ENCODE measurements at regions not wholly inside any gene's neighbourhood (a gene's known extent, or its start where the extent isn't known, plus 50 kb on each side); places are given as distances from the start of the nearest gene placed in this dataset.

DNA sequence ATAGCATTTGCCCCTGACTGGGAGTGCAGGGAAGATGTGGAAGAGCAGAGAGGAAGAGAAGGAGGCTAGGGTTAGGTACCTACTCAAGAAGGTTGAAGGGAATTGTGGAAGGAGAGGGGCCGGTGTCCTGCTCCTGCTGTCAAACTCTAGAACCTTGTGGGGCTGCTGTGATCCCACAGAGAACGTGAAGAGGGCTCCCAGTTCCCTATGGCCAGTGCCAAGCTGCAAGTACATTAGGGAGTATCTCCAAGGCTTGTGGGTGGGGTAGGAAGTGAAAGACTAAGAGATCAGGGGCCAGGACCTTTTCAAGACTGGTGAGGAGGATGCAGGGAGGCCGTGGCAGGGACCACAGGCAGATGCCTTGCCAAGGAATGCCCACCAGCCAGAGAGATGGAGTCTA is 263.4 kb downstream of the CDH26 start:
- no peak for TF ChIP-seq CTCF (IDR thresholded peaks at IDR 0.05; ENCODE audit: insufficient read depth, low read length, severe bottlenecking)
- DNase-seq (ENCODE audit: low read depth) (no peak), FAIRE-seq (no peak)
- H3K4me3 ChIP-seq (ENCODE audit: low read depth, low read length): no peak overlapping the region
- H3K36me3 ChIP-seq (ENCODE audit: control insufficient read depth, insufficient read depth, low read length): no peaks in the 10 kb centered on the region
- H3K27me3 ChIP-seq (ENCODE audit: control insufficient read depth, insufficient read depth, low read length): no peaks in the 10 kb centered on the region

DNA sequence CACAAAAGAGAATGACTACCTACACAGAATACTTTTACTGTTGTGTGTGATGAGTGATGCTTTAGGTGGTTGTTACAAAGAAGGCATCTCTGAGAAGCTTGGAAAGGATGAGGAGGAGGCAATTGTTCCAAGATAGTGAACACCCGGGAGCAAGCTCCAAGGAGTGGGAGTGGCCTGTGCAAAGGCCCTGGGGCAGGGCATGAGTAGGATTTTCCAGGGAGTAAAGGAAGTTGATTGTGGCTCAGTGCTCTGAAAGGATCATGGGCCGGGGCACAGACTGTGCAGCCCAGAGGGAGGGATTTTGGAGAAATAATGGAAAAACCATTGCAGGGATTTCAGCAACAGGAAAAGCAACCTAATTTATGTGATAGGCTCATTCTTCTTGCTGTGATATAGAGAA is 264.3 kb downstream of the CDH26 start:
- Histone ChIP-seq H3K4me3 (ENCODE audit: low read depth, low read length) (no peak overlapping the region), H3K36me3 (ENCODE audit: control insufficient read depth, insufficient read depth, low read length) (no peaks in the 10 kb centered on the region), H3K27me3 (ENCODE audit: control insufficient read depth, insufficient read depth, low read length) (no peaks in the 10 kb centered on the region)
- DNase-seq (ENCODE audit: low read depth) (no peak), FAIRE-seq (no peak)
- no peak for TF ChIP-seq CTCF (IDR thresholded peaks at IDR 0.05; ENCODE audit: insufficient read depth, low read length, severe bottlenecking)

DNA sequence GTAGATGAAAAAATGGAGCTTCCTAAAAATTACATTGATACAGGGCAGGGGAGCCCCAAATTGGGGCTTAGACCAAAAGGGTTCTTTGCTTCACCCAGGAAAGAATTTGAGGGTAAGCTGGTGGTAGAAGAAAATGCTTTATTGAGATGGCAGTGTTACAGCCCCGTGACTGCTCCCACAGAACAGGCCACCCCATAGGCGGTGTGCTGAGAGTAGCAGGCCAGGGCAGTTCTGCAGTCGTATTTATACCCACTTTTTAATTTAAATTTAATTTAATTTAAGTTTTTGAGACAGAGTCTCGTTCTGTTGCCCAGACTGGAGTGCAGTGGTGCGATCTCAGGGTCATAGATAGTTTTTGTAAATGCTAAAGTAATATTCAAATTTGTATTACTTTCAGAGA is 265.0 kb downstream of the CDH26 start:
- H3K36me3 ChIP-seq (ENCODE audit: control insufficient read depth, insufficient read depth, low read length): no peaks in the 10 kb centered on the region
- no peak for TF ChIP-seq CTCF (IDR thresholded peaks at IDR 0.05; ENCODE audit: insufficient read depth, low read length, severe bottlenecking)
- no peak overlapping the region for H3K4me3 ChIP-seq (ENCODE audit: low read depth, low read length)
- no peak for DNase-seq (ENCODE audit: low read depth)
- FAIRE-seq: no peak
- H3K27me3 ChIP-seq (ENCODE audit: control insufficient read depth, insufficient read depth, low read length): no peaks in the 10 kb centered on the region

DNA sequence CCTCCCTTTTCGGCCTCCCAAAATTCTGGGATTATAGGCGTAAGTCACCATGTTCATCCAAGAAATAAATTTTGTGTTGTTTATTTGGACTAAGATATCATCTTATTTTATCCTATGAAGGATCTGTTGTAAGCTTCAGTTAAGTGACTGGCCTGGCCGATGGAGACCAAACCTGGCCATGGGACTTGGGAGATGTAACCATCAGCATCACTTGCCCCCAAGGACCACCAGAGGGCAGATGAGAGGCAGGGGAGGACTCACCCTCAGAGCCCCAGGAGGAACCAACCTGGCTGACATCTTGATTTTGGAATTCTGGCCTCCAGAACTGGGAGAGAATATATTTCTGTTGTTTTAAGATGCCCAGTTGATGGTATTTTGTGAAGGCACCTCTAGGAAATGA is 266.7 kb downstream of the CDH26 start:
- peak; percentile 36 for TF ChIP-seq CTCF (IDR thresholded peaks at IDR 0.05; ENCODE audit: insufficient read depth, low read length, severe bottlenecking)
- peak; percentile 12 for DNase-seq (ENCODE audit: low read depth)
- Histone ChIP-seq H3K4me3 (ENCODE audit: low read depth, low read length) (no peak overlapping the region), H3K36me3 (ENCODE audit: control insufficient read depth, insufficient read depth, low read length) (no peaks in the 10 kb centered on the region), H3K27me3 (ENCODE audit: control insufficient read depth, insufficient read depth, low read length) (no peaks in the 10 kb centered on the region)
- FAIRE-seq: no peak

DNA sequence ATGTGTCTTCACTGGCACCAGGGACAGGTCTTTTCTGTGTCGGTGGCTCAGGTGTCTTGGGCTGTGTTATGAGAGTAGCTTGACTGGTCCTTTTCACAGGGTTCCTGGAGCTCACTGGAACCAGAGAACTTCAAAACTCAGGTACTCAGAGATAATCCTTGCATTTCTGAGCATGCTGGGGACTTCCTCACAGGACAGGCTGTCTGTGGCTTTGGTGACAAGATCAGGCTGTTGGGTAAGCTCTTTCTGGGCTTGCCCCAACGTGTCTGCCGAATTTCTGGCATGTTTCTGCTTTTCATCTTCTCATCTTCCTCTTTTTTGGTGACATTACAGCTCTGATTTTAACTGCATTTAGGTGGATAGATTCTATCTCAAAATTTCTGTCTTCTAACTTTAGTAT is 270.0 kb downstream of the CDH26 start:
- TF ChIP-seq CTCF (IDR thresholded peaks at IDR 0.05; ENCODE audit: insufficient read depth, low read length, severe bottlenecking): no peak
- Histone ChIP-seq H3K36me3 (ENCODE audit: control insufficient read depth, insufficient read depth, low read length) (no peaks in the 10 kb centered on the region), H3K4me3 (ENCODE audit: low read depth, low read length) (no peak overlapping the region), H3K27me3 (ENCODE audit: control insufficient read depth, insufficient read depth, low read length) (no peaks in the 10 kb centered on the region)
- peak; percentile 9 for DNase-seq (ENCODE audit: low read depth)
- FAIRE-seq: no peak

- no peak for DNase-seq (ENCODE audit: low read depth)
- no peak overlapping the region for H3K4me3 ChIP-seq (ENCODE audit: low read depth, low read length)
- H3K27me3 ChIP-seq (ENCODE audit: control insufficient read depth, insufficient read depth, low read length): no peaks in the 10 kb centered on the region
- no peak for FAIRE-seq
- no peak for TF ChIP-seq CTCF (IDR thresholded peaks at IDR 0.05; ENCODE audit: insufficient read depth, low read length, severe bottlenecking)
- H3K36me3 ChIP-seq (ENCODE audit: control insufficient read depth, insufficient read depth, low read length): no peaks in the 10 kb centered on the region
Observed at GRCh38 chr20:60232380-60232779, 274.2 kb downstream of the CDH26 start.
